EL (cell line): ENCODE measurements at regions not wholly inside any gene's neighbourhood (a gene's known extent, or its start where the extent isn't known, plus 50 kb on each side); places are given as distances from the start of the nearest gene placed in this dataset.
"Not testable (repeated sequence)": the region's sequence is repeated elsewhere in the genome, so short reads cannot be mapped to it uniquely, and the experiment has no call there.

Source experiments
- DNase-seq: peaks from one replicate; pipeline ENCODE4 v3.0.0-alpha.2; 2016

DNA sequence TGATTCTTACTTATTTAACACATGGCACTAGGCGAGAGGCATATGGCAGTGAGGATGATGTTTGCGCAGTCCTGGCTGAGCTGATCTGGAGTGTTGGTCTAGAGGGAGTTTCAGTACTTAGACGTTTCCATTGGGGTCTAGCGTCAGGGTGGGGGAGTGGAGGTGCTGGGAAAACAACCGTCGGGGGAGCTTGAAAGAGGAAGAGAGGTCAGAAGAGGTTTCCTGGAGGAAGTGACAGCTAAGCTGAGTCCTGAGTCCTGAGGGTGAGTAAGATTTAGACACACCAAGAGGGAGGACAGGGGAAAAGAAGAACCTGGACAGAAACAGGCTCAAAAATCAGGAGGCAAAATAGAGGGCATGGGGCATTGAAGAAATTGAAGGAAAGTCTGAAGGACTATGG lies 81.4 kb downstream of the ALOX5AP start:
- no peak for DNase-seq

DNA sequence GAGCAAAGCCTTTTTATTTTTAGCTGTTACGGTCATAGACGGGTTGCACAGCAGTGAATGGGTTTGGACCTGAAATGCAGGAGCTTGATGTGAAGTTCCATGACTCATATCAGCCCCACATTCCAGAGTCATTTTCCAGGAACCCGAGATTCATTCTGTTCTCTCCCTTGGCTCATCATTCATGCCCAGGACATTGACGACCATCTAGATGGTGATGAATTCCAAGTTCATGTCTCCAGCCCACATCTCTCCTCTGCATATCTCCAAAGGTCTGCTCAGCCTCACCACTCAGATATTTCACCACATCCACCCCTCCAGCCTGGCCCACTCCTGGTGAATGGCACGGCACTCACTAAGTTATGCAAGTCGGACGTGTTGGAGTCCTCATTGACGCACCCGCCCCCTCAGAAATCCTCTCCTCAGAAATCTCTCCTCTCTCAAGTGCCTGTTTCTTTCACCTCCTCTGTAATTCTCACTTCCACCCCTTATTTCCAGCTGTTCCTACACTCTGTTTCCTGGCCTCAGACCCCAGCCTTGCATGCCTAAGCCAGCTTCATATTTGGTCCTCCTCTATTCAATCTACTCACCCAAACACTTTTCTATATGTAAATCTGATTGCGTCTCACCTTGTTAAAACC lies 83.1 kb downstream of the ALOX5AP start:
- DNase-seq: peak; percentile 87

DNA sequence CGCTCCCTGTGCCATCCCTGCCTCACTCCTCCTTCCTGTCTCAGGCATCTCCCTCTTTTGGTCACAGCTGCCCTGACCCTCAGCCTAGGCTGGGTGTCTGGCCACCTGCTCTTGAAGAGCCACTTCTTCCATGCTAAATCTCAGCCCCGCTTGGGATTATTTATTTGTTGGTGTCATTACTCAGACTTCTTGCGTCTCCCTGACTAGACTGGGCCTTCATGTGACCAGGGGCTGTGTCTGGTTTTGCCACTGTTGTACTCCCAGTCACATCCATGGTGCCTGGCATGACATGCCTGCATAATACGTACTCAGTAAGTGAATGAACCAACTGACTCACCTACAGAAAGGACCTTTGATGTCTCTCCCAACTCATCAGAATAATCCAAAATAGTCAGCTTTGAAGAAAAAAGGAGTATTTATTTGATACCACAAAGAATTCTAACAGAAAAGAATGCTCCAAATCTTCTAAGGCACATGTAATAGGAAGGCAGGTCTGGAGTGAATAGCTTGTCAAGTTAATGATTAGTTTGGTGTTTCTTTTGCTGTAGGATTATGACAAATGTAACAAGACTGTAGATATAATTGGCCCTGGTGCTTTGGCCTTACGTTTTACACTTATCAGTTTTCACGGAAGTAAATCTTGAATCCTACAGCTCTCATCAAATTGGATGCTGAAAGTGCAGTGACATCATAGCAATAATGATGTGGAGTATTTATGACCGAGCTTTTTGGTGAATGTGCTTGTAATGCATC lies 84.0 kb downstream of the ALOX5AP start:
- DNase-seq: no peak

DNA sequence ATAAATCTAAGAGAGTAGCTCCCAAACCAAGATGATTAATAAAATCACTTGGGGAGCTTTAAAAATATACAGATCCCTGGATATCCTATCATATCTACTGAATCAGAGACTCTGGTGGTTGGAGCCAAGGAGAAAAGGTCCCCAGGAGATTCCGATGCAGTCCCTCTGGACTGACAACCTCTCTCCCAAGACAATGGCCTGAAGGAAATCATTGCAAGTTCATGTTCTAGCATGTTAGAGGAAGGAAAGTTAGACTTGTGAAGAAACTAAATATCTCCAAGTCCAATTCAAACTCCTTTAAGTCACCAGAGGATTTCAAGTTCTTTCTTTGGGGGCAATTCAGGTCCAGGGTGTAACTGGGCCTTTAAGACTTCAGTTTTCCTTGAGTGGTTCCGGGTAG lies 84.7 kb upstream of the MEDAG start:
- DNase-seq: no peak

DNA sequence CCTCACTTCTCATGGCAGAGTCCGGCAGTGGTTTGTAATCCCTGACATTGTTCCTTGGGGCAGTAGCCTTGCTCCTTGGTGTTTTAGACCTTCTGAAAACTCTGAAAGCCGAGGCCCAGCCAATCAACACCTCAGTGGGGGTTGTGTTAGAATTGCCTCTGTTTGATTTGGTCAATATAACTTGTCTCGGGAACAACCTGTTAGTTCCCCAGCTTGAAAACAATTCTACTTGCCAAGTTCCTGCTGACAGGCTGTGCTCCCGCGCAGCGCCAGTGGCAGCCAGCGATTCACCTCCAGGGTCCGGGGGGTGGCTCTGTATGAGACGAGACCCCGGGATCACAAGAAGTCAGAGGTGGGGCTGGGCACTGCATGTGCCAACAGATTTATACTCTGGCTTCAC lies 81.4 kb upstream of the MEDAG start:
- no peak for DNase-seq

DNA sequence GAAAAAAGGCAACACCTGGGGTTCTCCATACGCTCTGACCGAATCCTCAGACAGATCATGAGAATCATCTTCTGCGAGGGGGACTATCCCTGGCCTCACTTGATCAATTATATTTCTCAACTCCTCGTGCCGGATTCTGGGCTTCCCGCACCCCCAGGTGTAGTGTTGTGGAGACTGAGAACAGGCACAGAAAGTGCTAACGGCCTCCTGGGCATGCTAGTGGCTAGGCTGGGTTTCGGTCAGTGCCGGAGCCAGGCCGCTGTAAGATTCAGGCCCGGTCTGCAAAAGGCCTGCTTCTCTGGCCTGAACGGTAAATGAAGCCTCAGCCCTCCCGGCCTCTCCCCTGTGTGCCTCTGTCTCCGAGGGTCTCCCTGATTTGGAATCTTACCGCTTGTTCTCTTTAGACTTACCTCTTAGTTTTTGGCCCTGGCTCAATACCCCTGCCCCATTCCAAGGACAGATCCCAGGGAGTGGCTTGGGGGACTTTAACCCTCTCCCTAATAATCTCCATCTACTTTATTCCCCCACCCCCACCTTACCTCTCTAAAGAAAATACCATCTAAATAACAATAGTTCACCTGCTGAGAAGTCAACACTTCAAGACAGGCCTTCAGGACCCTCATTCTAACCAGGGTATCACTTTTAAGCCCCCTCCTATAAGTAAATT lies 79.0 kb upstream of the MEDAG start:
- DNase-seq: no peak

DNA sequence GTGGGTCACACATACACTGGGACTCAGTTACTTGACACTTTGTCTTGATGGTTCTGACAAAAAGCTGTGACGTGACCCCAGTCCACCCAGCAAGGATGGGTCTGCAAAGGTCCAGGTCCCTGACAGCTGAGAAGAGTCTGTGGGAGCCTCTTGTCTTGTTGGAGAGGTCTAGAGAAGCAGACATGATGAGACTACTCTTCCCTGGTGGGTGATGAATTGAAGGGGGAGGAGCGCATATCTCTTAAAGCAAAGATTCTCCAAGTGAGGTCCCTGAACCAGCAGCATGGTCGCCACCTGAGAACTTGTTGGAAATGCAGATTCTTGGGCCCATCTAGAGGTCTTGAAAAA lies 78.5 kb upstream of the MEDAG start:
- DNase-seq: no peak

DNA sequence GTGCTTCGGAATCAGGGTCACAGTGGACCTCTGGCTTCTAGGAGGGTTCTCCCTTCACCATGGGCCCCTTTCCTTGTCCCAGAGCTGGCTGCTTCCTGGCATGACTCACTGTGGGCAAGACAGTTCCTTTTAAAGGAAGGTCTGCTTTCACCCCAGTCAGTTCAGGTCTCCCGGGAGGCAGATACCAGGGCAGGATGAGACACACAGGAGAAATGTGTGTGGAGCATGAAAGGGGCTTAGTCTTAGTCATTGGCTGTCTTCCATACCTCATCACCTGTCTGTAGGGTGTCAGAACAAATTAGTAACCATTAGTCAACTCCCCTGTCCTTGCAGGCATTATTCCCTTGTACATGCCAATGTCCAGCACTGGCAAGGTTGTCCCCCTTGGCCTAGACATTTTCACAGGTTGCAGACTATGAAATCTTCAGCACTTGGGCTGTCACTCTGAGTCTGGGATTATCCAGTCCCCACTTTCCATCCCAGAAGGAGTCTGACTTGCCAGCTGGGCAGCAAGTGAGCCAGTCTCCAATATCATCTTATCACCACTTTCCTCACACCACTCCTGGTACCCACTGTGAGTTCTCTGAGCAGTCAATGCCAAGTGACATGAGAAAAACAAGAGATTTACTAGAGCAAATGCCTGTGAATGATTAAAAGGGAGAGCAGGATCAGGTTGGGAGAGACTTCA lies 76.8 kb upstream of the MEDAG start:
- peak; percentile 86 for DNase-seq

DNA sequence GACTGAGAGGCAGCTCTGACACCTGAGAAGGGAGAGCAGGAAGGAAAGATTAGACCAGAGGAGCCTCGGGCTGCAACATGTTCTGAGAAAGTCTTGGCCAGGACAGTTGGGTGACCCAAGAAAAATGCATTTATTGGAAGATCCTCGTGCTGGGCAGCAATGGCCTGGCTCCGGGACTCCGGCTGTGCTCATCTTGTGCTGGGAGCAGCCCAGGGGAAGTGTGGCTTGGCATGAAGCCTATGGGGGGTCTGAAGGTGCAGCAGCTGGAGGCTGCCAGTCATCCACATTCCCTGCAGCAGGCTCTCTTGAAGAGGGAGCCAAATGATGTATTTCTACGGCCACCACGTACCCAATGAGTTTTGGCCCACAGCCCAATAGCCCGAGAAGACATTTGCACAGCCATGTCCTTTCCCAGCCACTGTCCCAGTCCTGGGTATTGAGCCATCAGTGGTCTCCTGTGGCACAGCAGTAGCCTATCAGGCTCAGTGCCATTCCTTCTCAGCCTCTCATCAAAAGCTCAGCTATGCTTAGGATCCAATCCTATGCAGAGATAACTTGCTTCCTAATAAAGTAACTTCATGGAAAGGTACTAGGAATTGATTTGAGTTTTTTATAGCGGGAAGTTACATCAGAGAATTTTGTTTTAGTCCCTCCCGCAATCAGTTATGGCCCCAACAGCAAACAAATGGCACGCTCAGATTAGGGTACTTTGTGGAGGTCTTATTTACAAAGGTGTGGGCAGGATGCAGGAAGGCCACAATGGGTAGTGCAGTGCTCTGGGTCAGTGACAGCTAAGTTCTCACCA lies 76.0 kb upstream of the MEDAG start:
- peak; percentile 29 for DNase-seq

DNA sequence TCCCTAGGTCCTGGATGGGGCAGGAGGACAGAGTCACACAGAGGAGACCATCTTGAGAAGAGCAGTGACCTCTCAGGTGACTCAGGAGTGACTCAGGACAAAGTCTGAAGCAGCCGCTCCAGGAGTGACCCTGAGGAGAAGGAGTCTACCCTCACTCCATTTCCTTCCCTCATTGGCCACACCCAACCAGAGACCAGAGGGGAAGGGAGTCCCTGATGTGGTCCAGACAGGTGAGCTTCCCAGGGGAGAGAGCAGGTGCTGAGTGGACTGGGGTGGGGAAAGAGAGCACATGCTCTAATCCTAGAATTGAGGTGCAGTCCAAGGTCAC lies 75.5 kb upstream of the MEDAG start:
- DNase-seq: peak; percentile 20

DNA sequence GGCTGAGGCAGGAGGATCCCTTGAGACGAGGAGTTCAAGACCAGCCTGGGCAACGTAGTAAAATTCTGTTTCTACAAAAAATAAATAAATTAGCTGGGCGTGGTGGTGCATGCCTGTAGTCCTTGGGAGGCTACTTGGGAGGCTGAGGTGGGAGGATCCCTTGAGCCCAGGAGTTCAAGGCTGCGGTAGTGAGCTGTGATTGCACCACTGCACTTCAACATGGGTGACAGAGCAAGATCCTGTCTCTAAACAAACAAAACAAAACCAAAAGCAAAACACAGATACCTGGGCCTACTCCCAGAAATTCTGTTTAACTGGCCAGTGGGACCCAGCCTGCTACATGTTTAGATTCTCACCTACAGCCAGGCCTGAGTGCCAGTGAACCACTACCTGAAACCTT lies 74.6 kb upstream of the MEDAG start:
- no peak for DNase-seq

DNA sequence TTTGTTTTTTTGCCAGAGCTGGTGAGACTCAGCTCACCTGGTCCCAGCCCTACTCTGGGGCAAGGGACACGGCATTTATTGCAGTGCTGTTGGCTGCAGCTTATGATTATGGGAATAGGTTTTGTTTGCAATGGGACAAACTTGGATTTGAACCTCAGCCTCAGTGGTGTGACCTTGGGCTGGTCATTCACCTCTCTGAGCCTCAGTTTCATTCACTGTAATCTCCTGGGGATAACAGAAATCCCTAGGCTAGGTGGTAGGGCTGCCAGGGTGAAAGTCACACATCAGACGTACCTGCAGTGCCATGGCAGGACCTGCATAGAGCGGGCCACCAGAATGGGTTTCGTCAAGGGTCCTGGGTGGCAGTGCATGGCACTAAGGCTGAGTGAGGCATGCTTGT lies 73.7 kb upstream of the MEDAG start:
- no peak for DNase-seq

DNA sequence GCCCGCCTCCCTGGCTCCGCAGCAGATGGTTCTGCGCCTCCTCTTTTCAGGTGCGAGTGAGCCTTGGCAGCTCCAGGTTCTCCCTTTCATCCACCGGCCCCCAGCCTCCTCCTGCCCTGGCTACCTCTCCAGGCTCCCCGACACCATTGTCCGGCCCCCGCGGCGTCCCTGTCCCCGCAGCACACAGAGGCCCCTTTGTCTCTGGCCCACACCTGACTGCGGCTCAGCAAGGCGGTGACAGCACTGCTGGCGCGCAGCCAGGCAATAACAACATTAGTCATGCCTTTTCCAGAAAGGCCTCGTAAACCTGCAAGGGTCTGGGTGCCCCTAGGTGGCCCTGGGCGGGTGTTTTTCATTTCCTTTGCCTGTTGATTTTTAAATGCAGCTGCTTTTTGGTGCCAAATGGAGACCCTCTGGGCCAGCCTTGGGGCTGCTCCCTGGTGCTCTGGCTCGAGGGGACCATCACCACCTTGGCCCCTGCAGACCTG lies 73.2 kb upstream of the MEDAG start:
- DNase-seq: peak; percentile 47

DNA sequence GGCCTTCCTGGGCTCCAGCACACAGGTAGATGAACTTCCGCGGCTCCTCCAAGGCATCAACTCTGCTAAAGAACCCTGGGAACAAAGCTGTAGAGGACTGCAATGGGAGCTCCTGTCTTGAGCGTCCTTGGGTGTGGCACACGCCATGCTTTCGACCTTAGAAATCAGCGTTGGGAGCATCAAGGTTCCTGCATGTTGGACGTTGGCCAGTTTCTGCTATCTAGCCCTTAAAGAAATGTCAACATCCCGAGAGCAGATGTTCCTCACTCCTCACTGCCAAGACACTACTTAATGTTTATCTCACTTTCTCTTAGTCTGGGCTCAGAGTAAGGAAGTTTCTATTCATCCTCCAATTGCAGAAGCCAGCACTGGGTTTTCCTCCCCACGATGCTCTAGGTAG lies 70.6 kb upstream of the MEDAG start:
- no peak for DNase-seq

DNA sequence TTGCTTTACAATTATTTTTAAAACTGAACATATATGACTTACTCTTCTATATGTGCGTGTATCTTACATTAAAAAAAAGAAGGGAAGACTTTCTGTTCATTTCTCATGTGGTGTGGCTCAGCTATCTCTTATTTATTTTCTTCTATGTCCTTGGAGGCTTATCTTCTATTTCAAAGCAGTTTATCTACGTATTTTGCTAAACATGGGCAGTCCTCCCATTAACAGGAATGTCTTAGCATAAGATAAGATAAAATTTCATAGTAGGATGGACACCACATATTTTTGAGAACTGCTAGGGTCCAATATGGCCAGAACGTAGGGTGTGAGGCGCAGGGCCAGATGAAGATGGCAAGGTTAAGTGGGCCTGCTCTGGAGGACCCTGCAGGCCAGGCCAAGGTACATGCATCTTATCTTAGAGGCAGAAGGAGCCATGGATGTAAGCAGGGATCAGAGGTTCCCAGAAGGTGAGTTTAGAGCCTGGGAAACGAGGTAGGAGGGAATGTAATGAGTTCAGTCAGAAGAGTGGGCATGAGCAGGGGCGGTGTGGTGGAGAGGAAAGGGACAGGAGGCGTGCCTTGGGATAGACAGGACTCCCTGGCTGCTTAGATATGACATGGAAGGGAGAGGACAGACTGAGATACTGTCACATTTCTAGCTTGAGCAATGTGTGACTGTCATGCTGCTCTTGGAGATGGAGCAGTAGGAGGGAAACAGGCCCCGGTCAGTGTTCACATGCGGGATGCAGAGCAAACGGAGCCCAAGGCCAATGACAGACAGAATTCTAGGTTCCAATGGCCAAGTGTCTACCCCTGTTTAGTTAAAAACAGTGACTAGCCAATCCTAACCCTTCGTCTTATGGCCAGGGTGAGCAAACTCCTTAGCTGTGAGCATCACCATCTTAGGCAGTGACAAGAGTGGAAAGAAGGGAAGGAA lies 68.6 kb upstream of the MEDAG start:
- DNase-seq: no peak

DNA sequence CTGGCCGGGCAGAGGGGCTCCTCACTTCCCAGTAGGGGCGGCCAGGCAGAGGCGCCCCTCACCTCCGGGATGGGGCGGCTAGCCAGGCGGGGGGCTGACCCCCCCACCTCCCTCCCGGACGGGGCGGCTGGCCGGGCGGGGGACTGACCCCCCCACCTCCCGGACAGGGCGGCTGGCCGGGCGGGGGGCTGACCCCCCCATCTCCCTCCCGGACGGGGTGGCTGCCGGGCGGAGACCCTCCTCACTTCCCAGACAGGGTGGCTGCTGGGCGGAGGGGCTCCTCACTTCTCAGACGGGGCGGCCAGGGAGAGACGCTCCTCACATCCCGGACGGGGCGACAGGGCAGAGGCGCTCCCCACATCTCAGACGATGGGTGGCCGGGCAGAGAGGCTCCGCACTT lies 66.4 kb upstream of the MEDAG start:
- not testable (repeated sequence) for DNase-seq

DNA sequence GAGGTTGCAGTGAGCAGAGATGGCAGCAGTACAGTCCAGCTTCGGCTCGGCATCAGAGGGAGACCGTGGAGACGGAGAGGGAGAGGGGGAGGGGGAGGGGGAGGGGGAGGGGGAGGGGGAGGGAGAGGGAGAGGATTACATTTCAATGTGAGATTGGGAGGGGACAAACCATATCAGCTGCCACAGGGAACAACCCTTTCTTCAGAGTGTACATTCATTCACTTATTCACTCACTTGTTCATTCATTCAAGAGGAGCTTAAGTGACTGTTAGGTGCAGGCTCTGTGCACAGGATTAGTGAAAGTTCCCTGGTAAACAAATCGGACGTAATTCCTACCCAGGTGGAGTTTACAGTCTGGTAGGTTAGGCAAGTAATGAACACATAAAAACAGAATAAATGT lies 65.6 kb upstream of the MEDAG start:
- DNase-seq: no peak

DNA sequence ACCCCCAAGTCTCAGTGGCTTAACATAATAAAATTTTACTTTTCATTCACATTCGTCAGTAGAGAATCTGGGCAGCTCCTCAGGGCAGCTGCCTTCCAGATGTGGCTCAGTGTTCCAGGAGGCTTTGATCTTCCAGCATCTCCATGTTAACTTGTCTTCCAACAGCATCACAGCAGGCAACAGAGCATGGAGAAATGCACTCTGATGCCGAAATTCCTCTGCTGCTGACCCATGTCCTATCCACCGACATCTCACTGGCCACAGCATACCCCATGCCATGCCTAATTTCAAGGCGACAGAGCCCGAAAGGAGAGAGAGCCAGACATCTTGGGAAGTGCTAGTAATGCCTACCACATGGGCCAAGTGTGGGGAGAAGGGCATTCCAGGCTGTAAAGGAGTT lies 64.9 kb upstream of the MEDAG start:
- no peak for DNase-seq

DNA sequence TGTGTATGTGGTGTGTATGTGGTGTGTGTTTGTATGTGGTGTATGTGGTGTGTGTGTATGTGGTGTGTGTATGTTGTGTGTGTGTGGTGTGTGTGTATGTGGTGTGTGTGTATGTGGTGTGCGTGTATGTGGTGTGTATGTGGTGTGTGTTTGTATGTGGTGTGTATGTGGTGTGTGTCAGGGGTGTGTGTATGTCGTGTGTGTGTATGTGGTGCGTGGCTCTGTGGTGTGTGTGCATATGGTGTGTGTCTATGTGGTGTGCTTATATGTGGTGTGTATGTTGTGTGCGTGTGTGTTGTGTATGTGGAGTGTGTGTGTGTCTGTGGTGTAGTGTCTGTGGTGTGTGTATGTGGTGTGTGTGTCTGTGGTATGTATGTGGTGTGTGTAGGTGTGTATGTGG lies 62.5 kb upstream of the MEDAG start:
- DNase-seq: no peak

DNA sequence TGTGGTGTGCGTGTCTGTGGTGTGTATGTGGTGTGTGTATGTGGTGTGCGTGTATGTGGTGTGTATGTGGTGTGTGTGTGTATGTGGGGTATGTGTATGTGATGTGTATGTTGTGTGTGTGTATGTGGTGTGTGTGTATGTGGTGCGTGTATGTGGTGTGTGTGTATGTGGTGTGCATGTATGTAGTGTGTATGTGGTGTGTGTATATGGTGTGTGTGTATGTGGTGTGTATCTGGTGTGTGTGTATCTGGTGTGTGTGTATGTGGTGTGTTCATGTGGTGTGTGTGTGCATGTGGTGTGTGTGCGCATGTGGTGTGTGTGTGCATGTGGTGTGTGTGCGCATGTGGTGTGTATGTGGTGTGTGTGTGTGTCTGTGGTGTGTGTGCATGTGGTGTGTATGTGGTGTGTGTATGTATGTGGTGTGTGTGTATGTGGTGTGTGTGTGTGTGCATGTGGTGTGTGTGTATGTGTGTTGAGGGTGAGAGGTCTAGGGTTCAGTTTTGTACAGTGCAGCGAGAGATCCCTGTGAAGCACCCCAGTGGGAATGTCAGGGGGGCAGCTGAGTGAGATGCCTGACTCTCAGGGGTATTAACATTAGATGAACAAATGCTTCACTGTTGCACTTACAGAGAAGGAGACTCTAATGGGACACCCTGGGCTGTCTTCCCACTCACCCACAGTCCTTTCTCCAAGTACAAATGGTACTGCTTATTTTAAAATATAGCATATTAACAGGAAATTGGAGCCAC lies 61.3 kb upstream of the MEDAG start:
- DNase-seq: no peak
